Gastrocnemius medialis (tissue), 4 donors: ENCODE measurements at regions not wholly inside any gene's neighbourhood (a gene's known extent, or its start where the extent isn't known, plus 50 kb on each side); places are given as distances from the start of the nearest gene placed in this dataset.

Source experiments
- CTCF ChIP-seq, 5 experiments: fragments of 450-650 bp in 3 of 5; fragments of 200-600 bp in 2 of 5; sonication (generic) in 2 of 5; IDR thresholded peaks in 4 of 5; conservative IDR thresholded peaks in 1 of 5; 1 replicate in 4 of 5; 2 replicates in 1 of 5; pipeline ENCODE4 v1.5.1; 2016 to 2019; ENCODE audit warnings: antibody characterized with exemption in 5 of 5, mild to moderate bottlenecking in 3 of 5, moderate library complexity in 3 of 5
- POLR2A ChIP-seq, 2 donors: fragments of 450-650 bp; IDR thresholded peaks; one replicate each; pipeline ENCODE4 v1.6.1; 2017; ENCODE audit warnings: antibody characterized with exemption in 2 of 2, mild to moderate bottlenecking in 2 of 2, moderate library complexity in 2 of 2

- TF ChIP-seq CTCF (IDR thresholded peaks at IDR 0.05 in 4 of 5, conservative IDR thresholded peaks at IDR 0.05 in 1 of 5) (no peak), POLR2A (IDR thresholded peaks at IDR 0.05) (no peak)
These were observed 303.7 kb downstream of the KCNJ2 start for GRCh38 chr17:70473049-70473448.
